Keratinocyte (primary cell): ENCODE measurements at regions not wholly inside any gene's neighbourhood (a gene's known extent, or its start where the extent isn't known, plus 50 kb on each side); places are given as distances from the start of the nearest gene placed in this dataset.

Experiments used
- DNase-seq: peaks from one replicate; pipeline ENCODE4 v3.0.0-alpha.2; 2011; ENCODE audit warnings: low read depth, missing footprints, low spot score
- FAIRE-seq: peaks from 2 replicates; lab custom pipeline; 2011; peaks lifted over from hg19 to GRCh38; lab: Jason Lieb, UNC
- H2AFZ ChIP-seq: 2 replicates; pipeline ENCODE4 v1.6.0; 2012; ENCODE audit warnings: low read length, control low read depth, inconsistent platforms; ENCODE audit not compliant: control insufficient read depth
- H3K27ac ChIP-seq: 2 replicates; pipeline ENCODE4 v1.5.1; 2011; ENCODE audit warnings: low read length; ENCODE audit not compliant: control insufficient read depth, insufficient read depth
- H3K27me3 ChIP-seq: 3 replicates; pipeline ENCODE4 v1.6.0; 2011; ENCODE audit warnings: low read length; ENCODE audit not compliant: control insufficient read depth, insufficient read depth; ENCODE audit errors: extremely low read depth
- H3K36me3 ChIP-seq, 2 experiments: 2 replicates in 1 of 2; 3 replicates in 1 of 2; pipeline ENCODE4 v1.5.1; 2011; ENCODE audit warnings: low read length in 2 of 2, mild to moderate bottlenecking in 1 of 2; ENCODE audit not compliant: control insufficient read depth in 2 of 2, insufficient read depth in 2 of 2; ENCODE audit errors: extremely low read depth in 1 of 2
- H3K4me1 ChIP-seq: 3 replicates; pipeline ENCODE4 v1.5.1; 2011; ENCODE audit warnings: low read length; ENCODE audit not compliant: control insufficient read depth, insufficient read depth; ENCODE audit errors: extremely low read depth
- H3K4me2 ChIP-seq: 3 replicates; pipeline ENCODE4 v1.6.0; 2011; ENCODE audit warnings: low read depth, low read length; ENCODE audit not compliant: control insufficient read depth, insufficient read depth; ENCODE audit errors: extremely low read depth
- H3K4me3 ChIP-seq, 3 experiments: fragments of 200-600 bp in 1 of 3; sonication (generic) in 1 of 3; 2 replicates in 2 of 3; 3 replicates in 1 of 3; pipeline ENCODE4 v1.5.1; 2011 to 2016; ENCODE audit warnings: low read length in 3 of 3, mild to moderate bottlenecking in 3 of 3, control low read depth in 2 of 3, inconsistent platforms in 1 of 3, low read depth in 1 of 3, mixed read lengths in 1 of 3, mixed run types in 1 of 3, moderate library complexity in 1 of 3; ENCODE audit not compliant: control insufficient read depth in 2 of 3, insufficient read depth in 2 of 3; ENCODE audit errors: extremely low read depth in 1 of 3
- H3K79me2 ChIP-seq: 2 replicates; pipeline ENCODE4 v1.6.0; 2012; ENCODE audit warnings: low read length; ENCODE audit not compliant: control insufficient read depth, insufficient read depth
- H3K9ac ChIP-seq: 3 replicates; pipeline ENCODE4 v1.6.0; 2011; ENCODE audit warnings: low read length; ENCODE audit not compliant: control insufficient read depth, insufficient read depth; ENCODE audit errors: extremely low read depth
- H3K9me1 ChIP-seq: 3 replicates; pipeline ENCODE4 v1.6.0; 2011; ENCODE audit warnings: low read length; ENCODE audit not compliant: control insufficient read depth, insufficient read depth; ENCODE audit errors: extremely low read depth
- H3K9me3 ChIP-seq: 2 replicates; pipeline ENCODE4 v1.5.1; 2012; ENCODE audit warnings: low read depth, low read length; ENCODE audit not compliant: control insufficient read depth
- H4K20me1 ChIP-seq: 3 replicates; pipeline ENCODE4 v1.6.0; 2011; ENCODE audit warnings: low read length; ENCODE audit not compliant: control insufficient read depth, insufficient read depth; ENCODE audit errors: extremely low read depth
- EZH2 ChIP-seq: IDR thresholded peaks from one replicate; pipeline ENCODE4 v1.6.1; 2012; ENCODE audit warnings: inconsistent platforms, mild to moderate bottlenecking, low read length, moderate library complexity
- dilution Hi-C: fragments of 300-500 bp; cut with MboI; formaldehyde crosslinking; loops from one replicate; pipeline ENCODE4 v1.7.0; 2020; ENCODE audit warnings: low sequenced_read_pairs; ENCODE audit not compliant: extremely low pct_ligation_motif_present
- TF ChIP-seq, protein P1 (sequence below), 3 experiments: IDR thresholded peaks in 1 of 3; conservative IDR thresholded peaks in 1 of 3; optimal IDR thresholded peaks in 1 of 3; 2 replicates in 2 of 3; 3 replicates in 1 of 3; pipeline versions ENCODE3 to v1.5.1; 2011; ENCODE audit warnings: low read length in 3 of 3, mild to moderate bottlenecking in 3 of 3, moderate library complexity in 2 of 3, control low read depth in 1 of 3, inconsistent platforms in 1 of 3; ENCODE audit not compliant: insufficient read depth in 2 of 3; ENCODE audit errors: extremely low read depth in 1 of 3

DNA sequence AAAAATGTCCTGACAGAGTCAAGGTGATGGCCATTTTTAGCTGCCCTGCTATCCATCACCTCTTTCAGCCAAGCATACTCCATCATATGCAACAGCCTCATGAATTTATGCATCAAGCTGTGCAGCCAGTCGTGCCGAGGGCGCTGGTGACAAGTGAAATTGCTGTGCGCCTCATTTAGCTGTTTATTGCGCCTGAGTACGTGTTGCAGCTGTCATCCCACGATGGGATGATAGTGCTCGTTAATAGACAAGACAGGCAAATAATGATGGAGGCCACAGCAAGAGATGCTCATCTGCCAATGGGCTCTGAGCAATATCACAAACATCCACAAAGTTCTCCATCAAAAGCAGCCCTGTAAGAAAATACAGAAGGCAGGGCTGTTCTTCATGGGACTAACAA lies 562.3 kb upstream of the POU3F2 start:
- Histone ChIP-seq H4K20me1 (no peaks in the 10 kb centered on the region), H3K9me1 (no peaks in the 10 kb centered on the region)
- no peak for FAIRE-seq

GRCh38 chr6:98274691-98275090 lies 559.7 kb upstream of the POU3F2 start:
- H3K9ac ChIP-seq, result no peak overlapping the region
- H3K9me1 ChIP-seq, result no peaks in the 10 kb centered on the region
- no peak overlapping the region for H3K4me2 ChIP-seq
- no peak overlapping the region for H2AFZ ChIP-seq
- no peak overlapping the region for H3K27ac ChIP-seq
- H4K20me1 ChIP-seq, result no peaks in the 10 kb centered on the region
- no peak for DNase-seq
- TF ChIP-seq EZH2, result no peak
- TF ChIP-seq, protein P1, sequence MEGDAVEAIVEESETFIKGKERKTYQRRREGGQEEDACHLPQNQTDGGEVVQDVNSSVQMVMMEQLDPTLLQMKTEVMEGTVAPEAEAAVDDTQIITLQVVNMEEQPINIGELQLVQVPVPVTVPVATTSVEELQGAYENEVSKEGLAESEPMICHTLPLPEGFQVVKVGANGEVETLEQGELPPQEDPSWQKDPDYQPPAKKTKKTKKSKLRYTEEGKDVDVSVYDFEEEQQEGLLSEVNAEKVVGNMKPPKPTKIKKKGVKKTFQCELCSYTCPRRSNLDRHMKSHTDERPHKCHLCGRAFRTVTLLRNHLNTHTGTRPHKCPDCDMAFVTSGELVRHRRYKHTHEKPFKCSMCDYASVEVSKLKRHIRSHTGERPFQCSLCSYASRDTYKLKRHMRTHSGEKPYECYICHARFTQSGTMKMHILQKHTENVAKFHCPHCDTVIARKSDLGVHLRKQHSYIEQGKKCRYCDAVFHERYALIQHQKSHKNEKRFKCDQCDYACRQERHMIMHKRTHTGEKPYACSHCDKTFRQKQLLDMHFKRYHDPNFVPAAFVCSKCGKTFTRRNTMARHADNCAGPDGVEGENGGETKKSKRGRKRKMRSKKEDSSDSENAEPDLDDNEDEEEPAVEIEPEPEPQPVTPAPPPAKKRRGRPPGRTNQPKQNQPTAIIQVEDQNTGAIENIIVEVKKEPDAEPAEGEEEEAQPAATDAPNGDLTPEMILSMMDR (optimal IDR thresholded peaks at IDR 0.05 in 1 of 3, IDR thresholded peaks at IDR 0.05 in 1 of 3, conservative IDR thresholded peaks at IDR 0.05 in 1 of 3; ENCODE audit: extremely low read depth in 1 of 3, insufficient read depth in 2 of 3, low read length in 3 of 3), result no peak
- no peak overlapping the region for H3K4me3 ChIP-seq
- no peaks in the 10 kb centered on the region for H3K27me3 ChIP-seq
- H3K79me2 ChIP-seq, result no peaks in the 10 kb centered on the region
- dilution Hi-C loops, result no loop called here
- H3K4me1 ChIP-seq, result no peaks in the 10 kb centered on the region
- H3K9me3 ChIP-seq, result no peaks in the 10 kb centered on the region
- H3K36me3 ChIP-seq, result no peaks in the 10 kb centered on the region
- no peak for FAIRE-seq

More for the DNA sequence above, 562.3 kb upstream of the POU3F2 start:
- no peak overlapping the region for H3K4me2 ChIP-seq
- H2AFZ ChIP-seq, result no peak overlapping the region
- dilution Hi-C loops, result no loop called here
- H3K36me3 ChIP-seq, result no peaks in the 10 kb centered on the region
- no peak overlapping the region for H3K27ac ChIP-seq
- H3K4me3 ChIP-seq, result no peak overlapping the region
- no peak for DNase-seq
- TF ChIP-seq, protein P1 (optimal IDR thresholded peaks at IDR 0.05 in 1 of 3, IDR thresholded peaks at IDR 0.05 in 1 of 3, conservative IDR thresholded peaks at IDR 0.05 in 1 of 3; ENCODE audit: extremely low read depth in 1 of 3, insufficient read depth in 2 of 3, low read length in 3 of 3), result no peak
- no peak for TF ChIP-seq EZH2
- no peaks in the 10 kb centered on the region for H3K27me3 ChIP-seq
- no peak overlapping the region for H3K9ac ChIP-seq
- H3K79me2 ChIP-seq, result no peaks in the 10 kb centered on the region
- no peaks in the 10 kb centered on the region for H3K9me3 ChIP-seq
- no peaks in the 10 kb centered on the region for H3K4me1 ChIP-seq
